Esophagus muscularis mucosa (tissue), 3 donors: ENCODE measurements at regions not wholly inside any gene's neighbourhood (a gene's known extent, or its start where the extent isn't known, plus 50 kb on each side); places are given as distances from the start of the nearest gene placed in this dataset.

Experiments used
- CTCF ChIP-seq, 3 experiments: fragments of 200-600 bp in 2 of 3; fragments of 450-650 bp in 1 of 3; sonication (generic) in 2 of 3; IDR thresholded peaks; one replicate each; pipeline ENCODE4 v1.5.1; 2017 to 2019; ENCODE audit warnings: antibody characterized with exemption in 3 of 3, mild to moderate bottlenecking in 2 of 3, moderate library complexity in 1 of 3
- EP300 ChIP-seq: sonication (generic); formaldehyde crosslinking; IDR thresholded peaks from one replicate; pipeline ENCODE4 v1.6.1; 2017; ENCODE audit warnings: antibody characterized with exemption

DNA sequence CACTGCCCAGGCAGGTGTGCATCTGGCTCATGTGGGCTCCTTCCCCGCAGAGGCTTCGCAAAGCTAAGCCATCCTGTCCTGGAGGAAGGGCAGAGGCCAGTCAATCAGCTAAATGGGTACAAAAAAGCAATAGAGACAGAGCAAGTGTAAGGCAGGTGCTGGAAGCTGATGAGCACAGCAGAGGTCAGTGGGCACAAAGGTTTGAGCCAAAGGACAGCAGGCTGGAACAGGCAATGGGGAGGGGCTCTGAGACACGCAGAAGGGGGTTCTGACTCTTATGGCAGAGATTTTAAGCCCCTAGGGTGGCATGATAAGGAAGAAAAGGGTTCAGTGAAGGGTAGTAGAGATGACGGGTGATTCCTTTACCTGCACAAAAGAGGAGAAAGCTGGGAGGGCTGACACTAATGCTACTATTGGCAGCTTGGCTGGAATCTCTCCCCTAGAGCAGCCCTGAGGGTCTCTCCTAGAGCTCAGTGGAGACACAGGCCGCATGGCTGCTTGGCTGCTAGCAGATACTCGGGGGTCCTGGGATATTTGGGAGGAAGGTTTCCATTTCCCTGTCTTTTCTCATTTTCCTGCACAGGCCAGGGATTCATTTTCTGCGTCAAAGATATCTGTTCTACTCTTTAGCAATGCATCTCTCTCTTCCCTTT, 132.4 kb downstream of the MYCN start:
- no peak for TF ChIP-seq CTCF (IDR thresholded peaks at IDR 0.05)
- TF ChIP-seq EP300, result no peak
